K562 (cell line): ENCODE measurements at regions not wholly inside any gene's neighbourhood (a gene's known extent, or its start where the extent isn't known, plus 50 kb on each side); places are given as distances from the start of the nearest gene placed in this dataset.

Source experiments
- ATAC-seq: fragments of 200-7000 bp; cut with Tn5 transposase; 3 replicates; pipeline ENCODE4 v1.9.1; 2020; ENCODE audit warnings: moderate library complexity
- BruUV-seq: library from RNA; stranded (reverse); fragments of 400-500 nt; replicated peaks from 2 replicates; lab custom pipeline; 2021; lab: Mats Ljungman, UMichigan
- CTCF ChIA-PET: fragments of 300-600 bp; formaldehyde crosslinking; extraction: SDS; loops from one replicate; lab custom pipeline; 2021; ENCODE audit warnings: low intra/inter-chr PET ratio; lab: Yijun Ruan, JAX
- POLR2A ChIA-PET: fragments of 300-600, 350-650 bp; sonication (Branson Sonifier 250); formaldehyde crosslinking; extraction: SDS; loops from one replicate; lab custom pipeline; 2021; ENCODE audit warnings: antibody characterized with exemption, inconsistent platforms; lab: Yijun Ruan, JAX
- DNase-seq, 4 experiments: peaks; one replicate each; pipeline versions ENCODE4 v3.0.0 to v3.0.0-alpha.2; 2011 to 2018; ENCODE audit warnings: low spot score in 3 of 4, mixed read lengths in 3 of 4; ENCODE audit errors: extremely low read depth in 1 of 4
- FAIRE-seq: peaks from 2 replicates; lab custom pipeline; 2011; peaks lifted over from hg19 to GRCh38; lab: Jason Lieb, UNC
- H2AFZ ChIP-seq: 2 replicates; pipeline ENCODE4 v1.6.0; 2011; ENCODE audit warnings: low read depth, low read length, control low read depth, inconsistent platforms
- H3K27ac ChIP-seq: fragments of 200-600 bp; 3 replicates; pipeline ENCODE4 v1.8.0; 2011; ENCODE audit warnings: low read depth, mild to moderate bottlenecking, control low read depth, inconsistent platforms, low read length, moderate library complexity, mixed read lengths; ENCODE audit errors: extremely low read depth
- H3K27me3 ChIP-seq, 2 experiments: fragments of 300-600 bp in 1 of 2; 2 replicates in 1 of 2; 3 replicates in 1 of 2; pipeline versions ENCODE4 v1.6.0 to v1.8.0; 2011; ENCODE audit warnings: inconsistent platforms in 2 of 2, low read length in 2 of 2, mild to moderate bottlenecking in 1 of 2, mixed read lengths in 1 of 2, moderate library complexity in 1 of 2; ENCODE audit not compliant: control insufficient read depth in 2 of 2, insufficient read depth in 2 of 2
- H3K36me3 ChIP-seq: fragments of 300-600 bp; 3 replicates; pipeline ENCODE4 v1.8.0; 2011; ENCODE audit warnings: mild to moderate bottlenecking, low read length, inconsistent platforms; ENCODE audit not compliant: control insufficient read depth, insufficient read depth
- H3K4me1 ChIP-seq, 2 experiments: fragments of 200-600 bp in 1 of 2; replicated peaks in 1 of 2; 2 replicates in 1 of 2; 3 replicates in 1 of 2; pipeline versions ENCODE4 v1.5.1 to v1.8.0; 2011; ENCODE audit warnings: inconsistent platforms in 2 of 2, low read length in 2 of 2, mild to moderate bottlenecking in 1 of 2, mixed read lengths in 1 of 2, moderate library complexity in 1 of 2; ENCODE audit not compliant: control insufficient read depth in 2 of 2, insufficient read depth in 2 of 2
- H3K4me2 ChIP-seq: 2 replicates; pipeline ENCODE4 v1.6.1; 2011; ENCODE audit warnings: low read length, control low read depth, inconsistent platforms, mixed read lengths; ENCODE audit not compliant: insufficient read depth
- H3K4me3 ChIP-seq: fragments of 200-600 bp; sonication (generic), shearing (Covaris generic); 2 replicates; pipeline ENCODE4 v1.5.1; 2016; ENCODE audit warnings: control low read depth, inconsistent platforms
- H3K79me2 ChIP-seq: fragments of 200-600 bp; 3 replicates; pipeline ENCODE4 v1.8.0; 2011; ENCODE audit warnings: low read length, inconsistent platforms; ENCODE audit not compliant: control insufficient read depth, insufficient read depth
- H3K9ac ChIP-seq, 2 experiments: 2 replicates each; pipeline versions ENCODE4 v1.6.0 to v1.6.1; 2011; ENCODE audit warnings: low read depth in 2 of 2, low read length in 2 of 2, control low read depth in 1 of 2, inconsistent platforms in 1 of 2, mild to moderate bottlenecking in 1 of 2, mixed read lengths in 1 of 2; ENCODE audit not compliant: insufficient read depth in 1 of 2
- H3K9me1 ChIP-seq: one replicate; pipeline ENCODE4 v1.6.0; 2011; ENCODE audit warnings: inconsistent platforms, mild to moderate bottlenecking, low read length, moderate library complexity; ENCODE audit not compliant: control insufficient read depth, insufficient read depth
- H3K9me3 ChIP-seq: replicated peaks from 2 replicates; pipeline ENCODE4 v1.5.1; 2011; ENCODE audit warnings: low read depth, low read length, inconsistent platforms; ENCODE audit not compliant: control insufficient read depth, insufficient read depth
- H4K20me1 ChIP-seq: replicated peaks from 2 replicates; pipeline ENCODE4 v1.6.1; 2011; ENCODE audit warnings: low read length, inconsistent platforms, mixed read lengths; ENCODE audit not compliant: control insufficient read depth, insufficient read depth
- C11orf30 ChIP-seq: fragments of 450-650 bp; IDR thresholded peaks from 2 replicates; pipeline ENCODE4 v1.6.1; 2016; ENCODE audit warnings: low read depth, mild to moderate bottlenecking
- CEBPB ChIP-seq: fragments of 450-650 bp; IDR thresholded peaks from 2 replicates; pipeline ENCODE4 v1.6.1; 2016; ENCODE audit warnings: missing genetic modification characterization, missing compliant biosample characterization
- CEBPG ChIP-seq, 3 experiments: fragments of 200-800 bp in 1 of 3; sonication (Bioruptor generic) in 1 of 3; sonication (generic) in 1 of 3; formaldehyde crosslinking in 1 of 3; IDR thresholded peaks in 2 of 3; conservative IDR thresholded peaks in 1 of 3; 2 replicates each; pipeline versions ENCODE4 v1.6.1 to v1.8.0; 2016 to 2022; ENCODE audit warnings: missing compliant biosample characterization in 2 of 3, missing genetic modification characterization in 2 of 3, mild to moderate bottlenecking in 1 of 3, missing genetic modification reagents in 1 of 3
- HMG20A ChIP-seq: fragments of 450-650 bp; formaldehyde crosslinking; conservative IDR thresholded peaks from 2 replicates; pipeline ENCODE4 v1.4.0; 2020; ENCODE audit warnings: mild to moderate bottlenecking, mixed read lengths
- NUFIP1 ChIP-seq: fragments of 450-650 bp; IDR thresholded peaks from 2 replicates; pipeline ENCODE4 v1.6.1; 2018; ENCODE audit not compliant: partially characterized antibody
- PTBP1 ChIP-seq: fragments of 200-400 bp; formaldehyde crosslinking; IDR thresholded peaks from 2 replicates; pipeline ENCODE4 v1.6.1; 2017; ENCODE audit warnings: low read depth, low read length
- ZNF263 ChIP-seq: sonication (generic); formaldehyde crosslinking; IDR thresholded peaks from 2 replicates; pipeline ENCODE4 v1.8.0; 2022; ENCODE audit warnings: mild to moderate bottlenecking, missing genetic modification reagents, borderline replicate concordance
- WGBS: fragments of 100-300 bp; shearing (Covaris generic); methylation state at CpG from one replicate; pipeline ENCODE4 v1.1.6; 2016; ENCODE audit warnings: low coverage, mixed read lengths; ENCODE audit not compliant: insufficient coverage; ENCODE audit errors: missing lambda C conversion rate; 5-methylcytosine and 5-hydroxymethylcytosine counted together
- in situ Hi-C: fragments of 300-500 bp; cut with MboI; formaldehyde crosslinking; loops from 4 replicates; pipeline ENCODE4 v1.15.0; 2018; ENCODE audit warnings: inconsistent platforms, mixed read lengths
- intact Hi-C: fragments of 100-400 bp; cut with micrococcal nuclease; formaldehyde crosslinking; loops from 2 replicates; pipeline ENCODE4 v1.14.2; 2022

- 35% methylated on average over 4 of the region's 4 CpGs for WGBS
- H3K79me2 ChIP-seq = no peaks in the 10 kb centered on the region
- BruUV-seq = no TSS peak
- POLR2A ChIA-PET = no interaction called here
- H3K4me3 ChIP-seq = no peak overlapping the region
- FAIRE-seq (no peak), ATAC-seq (no peak), DNase-seq (no peak)
- intact Hi-C loops (no loop called here), in situ Hi-C loops (no loop called here)
- H3K9me3 ChIP-seq = no peaks in the 10 kb centered on the region
- H4K20me1 ChIP-seq = no peaks in the 10 kb centered on the region
- no peak overlapping the region; the same call in 1 of the 2 replicates for H3K4me2 ChIP-seq
- no peak overlapping the region for H2AFZ ChIP-seq
- H3K9ac ChIP-seq = no peak overlapping the region
- H3K36me3 ChIP-seq = no peaks in the 10 kb centered on the region
- H3K27ac ChIP-seq = no peak overlapping the region
- CTCF ChIA-PET = no interaction called here
- H3K4me1 ChIP-seq = no peaks in the 10 kb centered on the region; a peak in 1 of 5 replicates
- TF ChIP-seq HMG20A (CRISPR knock-in tag) (no peak), C11orf30 (0 out of 2 replicates have a peak, but pooled peaks have one; percentile 6)
- no peaks in the 10 kb centered on the region for H3K9me1 ChIP-seq
- H3K27me3 ChIP-seq = no peaks in the 10 kb centered on the region
Observed at GRCh38 chr4:138645289-138645688, 370.3 kb upstream of the NOCT start.

- no peak for FAIRE-seq
- Histone ChIP-seq H3K9ac (no peak overlapping the region), H3K9me1 (no peaks in the 10 kb centered on the region), H3K4me2 (no peak overlapping the region), H3K4me1 (no peaks in the 10 kb centered on the region), H2AFZ (0 out of 2 replicates have a peak overlapping the region, but pooled peaks have one; percentile 10), H3K9me3 (no peaks in the 10 kb centered on the region), H3K27me3 (no peaks in the 10 kb centered on the region), H3K27ac (no peak overlapping the region), H3K79me2 (no peaks in the 10 kb centered on the region), H3K36me3 (no peaks in the 10 kb centered on the region), H3K4me3 (no peak overlapping the region), H4K20me1 (no peaks in the 10 kb centered on the region)
- in situ Hi-C loops (no loop called here), intact Hi-C loops (no loop called here)
- ATAC-seq = no peak
- no peak for DNase-seq
- ChIA-PET CTCF (no interaction called here), POLR2A (no interaction called here)
- 14% methylated on average over 5 of the region's 5 CpGs for WGBS
- BruUV-seq = no TSS peak
- TF ChIP-seq PTBP1 (no peak), CEBPB (tag) (peak; percentile 94), CEBPG (CRISPR knock-in tag; IDR thresholded peaks at IDR 0.05) (no peak), CEBPG (tag; conservative IDR thresholded peaks at IDR 0.05 in 1 of 2, IDR thresholded peaks at IDR 0.05 in 1 of 2) (peak; percentile 44 to 93; a peak in 3 of 4 replicates), ZNF263 (CRISPR knock-in tag) (no peak), NUFIP1 (no peak)
Observed at GRCh38 chr4:138644322-138644721, 371.3 kb upstream of the NOCT start.
